ENCODE measurements at regions not wholly inside any gene's neighbourhood (a gene's known extent, or its start where the extent isn't known, plus 50 kb on each side); places are given as distances from the start of the nearest gene placed in this dataset.

GRCh38 chr4:115515772-115516171 lies 402.4 kb upstream of the NDST4 start:
- TF ChIP-seq, protein P1, sequence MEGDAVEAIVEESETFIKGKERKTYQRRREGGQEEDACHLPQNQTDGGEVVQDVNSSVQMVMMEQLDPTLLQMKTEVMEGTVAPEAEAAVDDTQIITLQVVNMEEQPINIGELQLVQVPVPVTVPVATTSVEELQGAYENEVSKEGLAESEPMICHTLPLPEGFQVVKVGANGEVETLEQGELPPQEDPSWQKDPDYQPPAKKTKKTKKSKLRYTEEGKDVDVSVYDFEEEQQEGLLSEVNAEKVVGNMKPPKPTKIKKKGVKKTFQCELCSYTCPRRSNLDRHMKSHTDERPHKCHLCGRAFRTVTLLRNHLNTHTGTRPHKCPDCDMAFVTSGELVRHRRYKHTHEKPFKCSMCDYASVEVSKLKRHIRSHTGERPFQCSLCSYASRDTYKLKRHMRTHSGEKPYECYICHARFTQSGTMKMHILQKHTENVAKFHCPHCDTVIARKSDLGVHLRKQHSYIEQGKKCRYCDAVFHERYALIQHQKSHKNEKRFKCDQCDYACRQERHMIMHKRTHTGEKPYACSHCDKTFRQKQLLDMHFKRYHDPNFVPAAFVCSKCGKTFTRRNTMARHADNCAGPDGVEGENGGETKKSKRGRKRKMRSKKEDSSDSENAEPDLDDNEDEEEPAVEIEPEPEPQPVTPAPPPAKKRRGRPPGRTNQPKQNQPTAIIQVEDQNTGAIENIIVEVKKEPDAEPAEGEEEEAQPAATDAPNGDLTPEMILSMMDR (IDR thresholded peaks at IDR 0.05): no peak
- TF ChIP-seq POLR2A (IDR thresholded peaks at IDR 0.05): no peak
